Stimulated activated CD4-positive, alpha-beta T cell treated with anti-CD3 and anti-CD28 coated beads, Interleukin-4, amount 100 ng/mL, for 4 hours (primary cell): ENCODE measurements at regions not wholly inside any gene's neighbourhood (a gene's known extent, or its start where the extent isn't known, plus 50 kb on each side); places are given as distances from the start of the nearest gene placed in this dataset.

Experiments used
- DNase-seq, 2 experiments: peaks; one replicate each; pipeline ENCODE4 v3.0.0-alpha.2; 2020

GRCh38 chr1:13976485-13976884 lies 276.5 kb downstream of the PRDM2 start:
- DNase-seq: no peak

- no peak for DNase-seq
Observed at GRCh38 chr1:13981142-13981541, 281.2 kb downstream of the PRDM2 start.

DNA sequence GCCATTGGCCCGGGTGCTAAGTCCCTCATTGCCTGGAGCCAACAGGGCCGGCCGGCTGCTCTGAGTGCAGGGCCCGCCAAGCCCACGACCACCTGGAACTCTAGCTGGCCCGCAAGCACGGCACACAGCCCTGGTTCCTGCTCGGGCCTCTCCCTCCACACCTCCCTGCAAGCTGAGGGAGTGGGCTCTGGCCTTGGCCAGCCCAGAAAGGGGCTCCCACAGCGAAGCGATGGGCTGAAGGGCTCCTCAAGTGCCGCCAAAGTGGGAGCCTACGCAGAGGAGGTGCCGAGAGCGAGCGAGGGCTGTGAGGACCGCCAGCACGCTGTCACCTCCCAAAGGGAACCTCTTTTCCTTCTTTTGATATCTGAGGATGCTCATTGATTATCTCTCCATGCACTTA lies 283.4 kb downstream of the PRDM2 start:
- no peak for DNase-seq

DNA sequence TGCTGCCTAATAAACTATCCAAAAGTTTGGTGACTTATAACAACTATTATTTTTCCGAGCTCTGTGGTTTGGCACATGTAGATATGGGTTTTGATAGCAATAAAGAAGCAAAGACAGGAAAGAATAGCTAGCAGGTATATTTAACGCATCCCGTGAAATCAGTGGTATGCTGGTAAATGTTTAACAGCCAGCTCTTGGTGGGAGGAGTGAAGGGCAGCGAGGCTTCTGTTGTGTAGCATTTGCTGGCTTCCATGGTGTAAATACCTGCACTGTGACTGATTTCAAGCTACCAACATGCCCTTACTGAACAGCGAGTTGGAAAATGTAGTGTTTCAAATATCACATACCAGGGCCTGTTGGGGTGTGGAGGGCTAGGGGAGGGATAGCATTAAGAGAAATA lies 291.0 kb downstream of the PRDM2 start:
- DNase-seq: no peak

DNA sequence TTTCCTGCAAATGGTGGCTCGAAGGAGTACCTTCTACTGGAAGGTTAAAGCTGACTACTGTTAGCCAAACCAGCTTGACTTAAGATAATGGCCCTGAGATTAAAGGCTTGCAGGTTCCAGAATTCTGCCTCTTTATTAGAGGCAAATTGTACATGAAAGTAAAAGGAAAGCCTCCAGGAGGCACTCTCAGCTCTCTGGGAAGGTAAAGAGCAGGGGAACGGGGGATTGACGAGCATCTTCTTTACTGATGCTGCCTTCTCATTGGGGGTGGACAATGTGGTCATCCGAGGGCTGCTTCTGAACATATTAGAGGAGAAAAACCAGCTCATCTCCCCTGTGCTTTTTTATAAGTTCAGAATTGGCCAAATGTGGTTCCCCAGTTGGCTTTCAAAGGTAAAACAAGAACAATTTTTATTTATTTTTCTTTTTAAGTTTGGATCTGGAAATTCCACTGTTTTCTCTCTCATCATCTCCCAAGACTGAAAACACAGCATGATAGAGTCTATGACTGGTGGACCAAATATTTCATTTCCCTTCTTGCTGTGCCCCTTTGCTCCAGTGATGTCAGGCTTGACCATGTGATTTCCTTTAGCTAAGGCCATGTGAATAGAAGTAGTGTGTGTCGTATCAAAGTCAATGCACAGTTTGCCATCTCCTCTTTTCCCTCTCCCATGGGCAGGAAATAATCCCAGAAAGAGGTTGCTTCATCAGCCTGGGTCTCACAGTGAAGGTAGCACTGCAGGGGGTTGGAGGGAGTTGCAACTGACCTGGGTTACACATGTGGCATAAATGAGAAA lies 292.7 kb downstream of the PRDM2 start:
- DNase-seq: no peak

GRCh38 chr1:13994386-13994785 lies 294.4 kb downstream of the PRDM2 start:
- DNase-seq: no peak

DNA sequence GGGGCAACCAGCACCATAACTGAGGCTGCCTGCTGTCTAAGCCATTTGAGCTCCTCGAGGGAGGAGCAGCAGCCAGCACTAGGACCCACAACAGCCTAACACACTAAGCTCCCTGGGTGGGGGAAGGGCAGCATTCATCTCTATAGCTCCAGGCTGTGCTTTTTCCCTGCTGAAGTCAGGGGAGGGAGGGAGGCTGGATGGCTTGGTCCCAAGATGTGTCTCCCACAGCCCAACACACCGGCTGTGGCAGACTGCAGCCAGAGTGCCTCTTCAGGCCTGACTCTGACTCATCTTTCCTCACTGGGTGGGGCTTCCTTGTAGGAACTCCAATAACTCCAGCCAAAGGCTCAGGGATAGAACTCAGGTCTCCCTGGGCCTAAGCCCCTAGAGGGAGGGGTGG lies 296.3 kb downstream of the PRDM2 start:
- DNase-seq: no peak

DNA sequence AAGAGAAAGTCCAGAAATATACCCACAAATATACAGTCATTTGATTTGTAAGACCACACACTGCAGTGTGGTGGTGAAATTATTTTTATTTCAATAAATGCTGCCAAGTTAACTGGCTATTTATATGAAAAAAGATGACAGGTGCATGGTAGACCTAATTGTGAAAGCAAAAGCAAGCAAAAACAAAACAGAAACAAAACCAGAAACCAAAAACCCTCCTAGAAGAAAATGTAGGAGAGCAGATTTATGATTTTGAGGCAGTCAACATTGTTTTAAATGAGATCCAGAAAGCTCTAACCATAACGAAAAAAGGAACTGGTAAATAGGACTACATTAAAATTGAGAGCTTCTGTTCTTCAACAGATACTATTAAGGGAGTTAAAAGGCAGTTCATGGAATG lies 303.6 kb downstream of the PRDM2 start:
- no peak for DNase-seq

DNA sequence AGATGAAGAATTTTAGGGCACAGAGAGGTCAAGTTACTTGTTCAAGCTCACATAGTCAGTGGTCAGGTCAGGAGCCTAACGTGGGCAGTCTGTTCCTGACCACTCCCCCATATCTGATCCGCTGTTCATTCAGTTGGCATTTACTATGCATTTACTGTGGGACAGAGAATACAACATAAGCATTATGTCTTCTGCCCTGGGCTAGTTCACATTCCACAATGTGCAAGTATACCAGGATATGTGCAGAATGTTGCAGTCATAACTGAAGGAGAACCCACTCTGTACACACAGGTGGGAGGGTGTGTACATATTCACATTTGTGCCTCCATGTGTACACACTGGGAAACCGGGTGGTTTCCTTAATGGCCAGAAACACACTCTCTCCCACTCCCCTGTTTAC lies 309.6 kb downstream of the PRDM2 start:
- DNase-seq: no peak

DNA sequence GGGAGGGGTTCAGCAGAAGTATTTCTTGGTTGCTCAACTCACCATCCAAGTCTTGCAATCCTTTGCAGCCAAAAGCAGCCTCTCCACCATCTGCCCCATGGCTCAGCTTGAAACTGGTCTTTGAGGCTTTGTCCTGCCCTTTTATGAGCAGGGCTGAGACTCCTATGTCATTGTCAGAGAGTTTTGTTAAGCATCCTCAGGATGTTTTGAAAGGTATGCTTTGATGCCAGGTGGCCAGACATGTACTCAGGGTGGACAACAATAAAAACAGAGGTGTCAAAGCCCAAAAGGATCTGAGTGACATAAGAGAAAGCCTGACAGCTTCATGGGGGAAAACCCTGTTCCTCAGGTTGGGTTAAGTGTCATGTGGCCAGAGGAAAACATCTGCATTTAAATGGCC lies 310.5 kb downstream of the PRDM2 start:
- no peak for DNase-seq

DNA sequence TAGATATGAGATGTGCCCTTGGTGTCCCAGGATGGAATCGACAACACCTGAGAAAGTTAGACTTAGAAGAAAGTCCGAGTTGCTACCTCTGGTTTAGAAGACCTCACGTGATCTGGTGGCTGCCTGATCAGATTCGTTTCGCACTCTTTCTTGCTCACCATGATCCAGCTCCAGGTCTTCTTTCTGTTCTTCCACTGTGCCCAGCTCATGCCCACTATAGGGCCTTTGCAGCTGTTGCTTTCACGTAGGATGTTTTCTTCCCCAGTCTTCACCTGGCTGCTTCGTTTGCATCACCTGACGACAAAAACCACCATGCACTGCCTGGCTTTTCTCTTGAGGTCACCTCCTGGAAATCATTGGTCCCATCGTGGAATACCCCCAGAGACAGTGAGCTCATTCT lies 311.1 kb downstream of the PRDM2 start:
- DNase-seq: no peak

- DNase-seq: no peak
Observed at GRCh38 chr1:14011888-14012287, 311.9 kb downstream of the PRDM2 start.

DNA sequence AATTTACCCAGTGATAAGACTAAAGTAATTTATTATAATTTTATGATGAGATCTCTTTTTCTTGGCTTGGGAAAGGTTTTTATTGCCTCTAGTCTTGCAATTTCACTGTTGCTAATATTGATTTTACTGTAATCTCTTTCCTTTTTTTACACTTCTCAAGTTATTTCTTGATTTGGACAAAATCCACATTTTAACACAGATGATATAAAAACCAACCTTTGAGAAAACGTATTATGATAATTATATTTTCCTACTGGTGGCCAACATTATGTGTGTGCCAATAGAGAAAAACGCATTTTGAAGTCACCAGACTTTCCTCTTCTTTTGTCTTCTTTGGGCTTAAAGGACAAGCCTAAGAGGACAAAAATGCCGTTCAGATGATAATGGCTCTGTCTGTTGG lies 314.9 kb downstream of the PRDM2 start:
- no peak for DNase-seq

DNA sequence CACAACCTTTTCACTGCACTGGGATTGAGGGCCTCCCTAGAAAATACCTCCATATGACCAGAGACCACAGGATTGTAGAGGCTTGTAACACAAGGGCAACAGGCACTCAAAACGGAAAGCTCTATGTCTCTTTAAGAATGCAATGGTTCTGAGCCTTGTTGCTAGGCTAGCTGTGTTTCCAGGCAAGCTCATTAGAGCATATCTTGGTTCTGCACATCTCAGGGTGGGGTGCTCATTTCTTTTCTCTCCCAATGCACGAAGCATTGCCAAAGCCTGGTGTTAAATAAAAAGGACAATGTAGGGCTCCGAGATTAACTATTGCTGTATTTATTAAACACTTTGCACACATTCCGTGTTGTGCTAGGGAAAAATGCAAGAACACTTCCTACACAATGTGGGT lies 315.9 kb downstream of the PRDM2 start:
- no peak for DNase-seq

- DNase-seq: no peak
Observed at GRCh38 chr1:14017531-14017961, 317.6 kb downstream of the PRDM2 start.

- DNase-seq: no peak
Observed at GRCh38 chr1:14019461-14019860, 319.5 kb downstream of the PRDM2 start.

GRCh38 chr1:14020006-14020405 lies 320.0 kb downstream of the PRDM2 start:
- DNase-seq: no peak

- DNase-seq: no peak
Observed at GRCh38 chr1:14027099-14027498, 327.1 kb downstream of the PRDM2 start.

DNA sequence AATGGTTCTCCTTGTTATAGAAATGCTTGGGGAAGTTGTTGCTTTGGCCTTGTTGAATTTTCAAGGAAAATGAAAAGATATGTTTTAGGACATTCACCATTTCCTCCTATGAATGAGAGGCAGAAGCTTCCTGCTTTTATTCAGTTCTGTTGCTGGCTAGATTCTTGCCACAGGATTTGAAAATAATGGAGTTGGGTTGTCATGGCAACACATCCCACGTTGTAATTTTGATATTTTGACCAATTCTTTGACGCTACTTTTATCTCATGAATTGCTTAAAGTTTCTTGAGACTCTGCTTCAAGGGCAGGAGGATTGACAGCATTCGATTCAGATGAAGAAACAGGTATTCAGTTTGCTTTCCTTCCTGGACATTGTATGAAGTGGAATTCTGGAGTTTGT lies 331.5 kb downstream of the PRDM2 start:
- DNase-seq: no peak

DNA sequence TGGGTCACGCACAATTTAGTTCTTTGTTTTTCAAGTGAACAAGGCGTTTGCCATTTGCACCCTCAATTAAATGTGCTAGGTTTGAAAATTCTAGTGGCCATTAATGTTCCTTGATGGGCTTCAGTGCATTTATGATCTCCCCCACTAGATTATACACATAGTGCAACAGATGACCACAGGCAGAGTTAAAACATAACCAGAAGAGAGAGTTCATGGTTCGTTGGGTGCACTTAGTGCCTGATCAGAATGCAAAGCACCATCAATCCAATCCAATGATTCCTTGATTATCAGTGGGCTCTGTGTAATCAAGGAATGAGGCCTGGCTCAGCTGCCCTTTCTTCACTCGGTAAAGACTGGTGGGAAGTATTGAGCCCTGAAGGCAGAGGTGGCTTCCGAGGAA lies 334.5 kb downstream of the PRDM2 start:
- no peak for DNase-seq

- no peak for DNase-seq
Observed at GRCh38 chr1:14037101-14037847, 337.3 kb downstream of the PRDM2 start.

GRCh38 chr1:14039582-14040430 lies 339.8 kb downstream of the PRDM2 start:
- no peak for DNase-seq

GRCh38 chr1:14049965-14050364 lies 350.0 kb downstream of the PRDM2 start:
- no peak for DNase-seq
